SK-N-MC (cell line): ENCODE measurements at regions not wholly inside any gene's neighbourhood (a gene's known extent, or its start where the extent isn't known, plus 50 kb on each side); places are given as distances from the start of the nearest gene placed in this dataset.

Experiments
- EZH2 ChIP-seq: fragments of 200-600 bp; sonication (generic); IDR thresholded peaks from one replicate; pipeline ENCODE4 v1.6.1; 2017; ENCODE audit warnings: antibody characterized with exemption
- FOXP2 ChIP-seq: optimal IDR thresholded peaks from 2 replicates; pipeline ENCODE3; 2011; ENCODE audit warnings: mild to moderate bottlenecking, moderate library complexity; ENCODE audit not compliant: insufficient read depth; ENCODE audit errors: extremely low read length, control extremely low read depth
- POLR2AphosphoS5 ChIP-seq: IDR thresholded peaks from 2 replicates; pipeline ENCODE4 v1.6.1; 2012; ENCODE audit warnings: mild to moderate bottlenecking, low read depth, low read length, borderline replicate concordance

- TF ChIP-seq EZH2 (no peak), POLR2AphosphoS5 (no peak), FOXP2 (no peak)
These were observed 139.3 kb downstream of the ARRDC3 start for GRCh38 chr5:91243852-91244251.
